ENCODE measurements at regions not wholly inside any gene's neighbourhood (a gene's known extent, or its start where the extent isn't known, plus 50 kb on each side); places are given as distances from the start of the nearest gene placed in this dataset.
A peak's percentile ranks its signal among the peaks of the same experiment; 100 is the strongest.

DNA sequence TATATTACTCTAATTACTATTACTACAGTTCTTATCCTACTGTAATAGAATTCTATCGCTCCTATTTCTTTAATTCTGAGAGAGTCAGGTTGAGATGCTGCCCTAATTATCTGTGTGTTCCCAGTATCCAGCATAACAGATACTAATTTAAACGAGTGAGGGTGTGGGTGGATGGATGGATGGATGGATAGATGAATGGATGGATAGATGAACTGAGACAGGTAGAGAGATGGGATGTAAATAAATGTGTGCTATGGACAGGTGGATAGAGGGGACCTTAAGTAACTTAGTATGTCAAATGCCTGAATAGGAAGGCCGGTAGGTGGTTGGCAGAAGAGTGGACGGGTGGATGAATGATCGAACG is 143.6 kb upstream of the ADRA1B start:
- no peak for DNase-seq
- peak overlapping the region; percentile 38; the same call in 1 of the 2 replicates for H3K4me3 ChIP-seq (ENCODE audit: low read length)
- H3K4me2 ChIP-seq (ENCODE audit: low read depth, low read length): peak overlapping the region; percentile 79; the same call in 1 of the 2 replicates
- no peaks in the 10 kb centered on the region for H3K27me3 ChIP-seq (replicated peaks; ENCODE audit: insufficient read depth, low read length)
- no peaks in the 10 kb centered on the region for H3K9me2 ChIP-seq (replicated peaks; ENCODE audit: insufficient read depth, low read length)
- peak overlapping the region; percentile 67 for H3K9ac ChIP-seq (ENCODE audit: low read length)
- H3F3A ChIP-seq (ENCODE audit: insufficient read depth, low read length): peaks cover 5% of the 10 kb centered on the region
- H3K36me3 ChIP-seq (replicated peaks; ENCODE audit: insufficient read depth, low read length): no peaks in the 10 kb centered on the region
- no peaks in the 10 kb centered on the region for H4K20me1 ChIP-seq (ENCODE audit: insufficient read depth, low read length)
- peak overlapping the region; percentile 73 for H2AFZ ChIP-seq (ENCODE audit: low read length)
- H3K79me2 ChIP-seq (ENCODE audit: low read length): no peaks in the 10 kb centered on the region
- TF ChIP-seq EZH2 (optimal IDR thresholded peaks at IDR 0.05; ENCODE audit: low read depth, low read length) (no peak), CTCF (IDR thresholded peaks at IDR 0.05; ENCODE audit: low read length) (no peak), EZH2phosphoT487 (IDR thresholded peaks at IDR 0.05; ENCODE audit: low read length) (no peak)
- no peaks in the 10 kb centered on the region for H3K9me3 ChIP-seq (replicated peaks; ENCODE audit: insufficient read depth, low read length)
- H3K4me1 ChIP-seq (ENCODE audit: low read length): peaks cover 12% of the 10 kb centered on the region
- H3K27ac ChIP-seq (ENCODE audit: low read length): peak overlapping the region; percentile 78; the same call in 1 of the 2 replicates

DNA sequence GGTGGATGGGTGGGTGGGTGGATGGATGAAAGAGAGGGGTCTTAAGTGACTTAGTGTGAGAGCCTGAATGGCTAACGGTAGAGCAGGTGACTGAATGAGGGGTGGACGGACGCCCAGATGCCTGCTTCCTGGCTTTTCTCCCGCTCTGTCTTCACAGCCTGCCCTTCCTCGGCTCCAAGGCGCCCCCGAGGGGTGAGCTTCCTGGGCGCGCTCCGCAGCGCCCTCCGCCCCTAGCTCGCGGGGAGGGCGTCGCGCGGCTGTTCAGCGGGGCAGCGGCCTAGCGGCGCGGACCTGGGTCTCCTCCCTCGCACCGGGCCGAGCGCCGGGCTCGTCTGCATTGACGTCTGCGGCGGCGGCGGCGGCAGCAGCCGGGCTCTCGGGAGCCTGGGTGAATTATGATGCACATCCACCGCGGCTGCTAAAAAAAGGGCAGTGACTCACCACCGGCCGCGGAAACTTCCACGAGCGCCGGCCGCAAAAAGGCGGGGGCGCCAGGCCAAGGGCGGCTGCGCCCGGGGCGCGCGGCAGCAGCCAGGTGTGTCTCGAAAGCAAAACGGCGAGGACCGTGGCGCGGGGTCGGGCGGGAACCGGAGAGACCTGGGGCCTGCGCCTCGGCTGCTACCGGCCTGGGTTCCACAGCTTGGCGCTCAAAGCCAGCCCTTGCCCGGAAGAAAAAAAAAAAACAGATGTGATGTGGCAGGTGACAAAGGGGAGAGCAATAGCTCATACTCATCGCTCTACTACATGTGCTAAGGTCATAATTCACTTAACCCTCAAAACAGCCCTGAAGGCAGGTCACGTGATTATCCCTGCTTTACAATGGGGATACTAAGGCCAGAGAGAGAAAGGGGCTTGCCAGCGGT is 143.0 kb upstream of the ADRA1B start:
- DNase-seq: peak; percentile 90
- peak overlapping the region; percentile 67 for H3K9ac ChIP-seq (ENCODE audit: low read length)
- H3K27me3 ChIP-seq (replicated peaks; ENCODE audit: insufficient read depth, low read length): no peaks in the 10 kb centered on the region
- no peaks in the 10 kb centered on the region for H4K20me1 ChIP-seq (ENCODE audit: insufficient read depth, low read length)
- TF ChIP-seq CTCF (IDR thresholded peaks at IDR 0.05; ENCODE audit: low read length): peak; percentile 15; the same call in 1 of the 2 replicates
- no peak for TF ChIP-seq EZH2 (optimal IDR thresholded peaks at IDR 0.05; ENCODE audit: low read depth, low read length)
- TF ChIP-seq EZH2phosphoT487 (IDR thresholded peaks at IDR 0.05; ENCODE audit: low read length): no peak
- H3K36me3 ChIP-seq (replicated peaks; ENCODE audit: insufficient read depth, low read length): no peaks in the 10 kb centered on the region
- H3K4me1 ChIP-seq (ENCODE audit: low read length): peaks cover 12% of the 10 kb centered on the region
- H3K9me2 ChIP-seq (replicated peaks; ENCODE audit: insufficient read depth, low read length): no peaks in the 10 kb centered on the region
- peak overlapping the region; percentile 73 for H2AFZ ChIP-seq (ENCODE audit: low read length)
- peak overlapping the region; percentile 78 for H3K27ac ChIP-seq (ENCODE audit: low read length)
- H3F3A ChIP-seq (ENCODE audit: insufficient read depth, low read length): peaks cover 5% of the 10 kb centered on the region
- no peaks in the 10 kb centered on the region for H3K79me2 ChIP-seq (ENCODE audit: low read length)
- H3K4me3 ChIP-seq (ENCODE audit: low read length): peak overlapping the region; percentile 38; the same call in 1 of the 2 replicates
- H3K4me2 ChIP-seq (ENCODE audit: low read depth, low read length): peak overlapping the region; percentile 79
- H3K9me3 ChIP-seq (replicated peaks; ENCODE audit: insufficient read depth, low read length): no peaks in the 10 kb centered on the region

DNA sequence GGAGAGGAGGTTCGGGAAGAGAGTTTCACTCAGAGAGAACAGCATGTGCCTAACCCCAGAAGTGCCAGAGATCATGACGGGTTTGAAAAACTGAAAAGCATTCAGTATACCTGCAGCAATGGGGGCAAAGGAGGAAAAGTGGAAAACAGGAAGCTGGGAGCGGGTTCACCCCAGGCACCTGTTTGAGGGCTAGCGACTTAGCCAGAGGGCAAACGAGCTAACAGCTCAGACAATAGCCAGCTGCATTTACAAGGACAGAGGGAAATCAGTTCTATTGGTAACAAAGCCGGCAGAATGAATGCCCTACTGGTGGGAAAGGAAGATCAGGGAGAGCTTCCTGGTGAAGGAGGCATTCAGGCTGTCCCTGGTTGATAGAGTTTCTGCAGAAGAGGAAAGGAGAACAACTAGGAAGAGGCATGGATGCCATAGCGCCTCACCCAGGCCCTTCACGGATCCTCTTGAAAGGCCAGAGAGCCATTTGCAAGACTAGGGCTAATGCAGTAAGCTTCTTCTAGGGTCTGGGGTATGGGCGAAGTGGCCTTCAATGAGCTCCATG is 141.7 kb upstream of the ADRA1B start:
- Histone ChIP-seq H3F3A (ENCODE audit: insufficient read depth, low read length) (peaks cover 5% of the 10 kb centered on the region), H3K36me3 (replicated peaks; ENCODE audit: insufficient read depth, low read length) (no peaks in the 10 kb centered on the region), H3K4me2 (ENCODE audit: low read depth, low read length) (no peak overlapping the region), H3K9ac (ENCODE audit: low read length) (no peak overlapping the region), H3K9me3 (replicated peaks; ENCODE audit: insufficient read depth, low read length) (no peaks in the 10 kb centered on the region), H3K4me3 (ENCODE audit: low read length) (no peak overlapping the region), H2AFZ (ENCODE audit: low read length) (no peak overlapping the region), H3K27me3 (replicated peaks; ENCODE audit: insufficient read depth, low read length) (no peaks in the 10 kb centered on the region), H3K27ac (ENCODE audit: low read length) (no peak overlapping the region), H3K4me1 (ENCODE audit: low read length) (peaks cover 12% of the 10 kb centered on the region), H3K9me2 (replicated peaks; ENCODE audit: insufficient read depth, low read length) (no peaks in the 10 kb centered on the region), H4K20me1 (ENCODE audit: insufficient read depth, low read length) (no peaks in the 10 kb centered on the region), H3K79me2 (ENCODE audit: low read length) (no peaks in the 10 kb centered on the region)
- TF ChIP-seq EZH2phosphoT487 (IDR thresholded peaks at IDR 0.05; ENCODE audit: low read length): no peak
- no peak for TF ChIP-seq CTCF (IDR thresholded peaks at IDR 0.05; ENCODE audit: low read length)
- TF ChIP-seq EZH2 (optimal IDR thresholded peaks at IDR 0.05; ENCODE audit: low read depth, low read length): no peak
- DNase-seq: no peak
